Caki2 (cell line): ENCODE measurements at regions not wholly inside any gene's neighbourhood (a gene's known extent, or its start where the extent isn't known, plus 50 kb on each side); places are given as distances from the start of the nearest gene placed in this dataset.
A peak's percentile ranks its signal among the peaks of the same experiment; 100 is the strongest.

Source experiments
- DNase-seq: peaks from one replicate; pipeline ENCODE4 v3.0.0-alpha.2; 2015; ENCODE audit warnings: low read depth
- in situ Hi-C: cut with HindIII; loops from 2 replicates; pipeline ENCODE4 v1.10.0; 2016; ENCODE audit warnings: low sequenced_read_pairs, low pct_unique_long_range_greater_than_20kb, mixed read lengths

DNA sequence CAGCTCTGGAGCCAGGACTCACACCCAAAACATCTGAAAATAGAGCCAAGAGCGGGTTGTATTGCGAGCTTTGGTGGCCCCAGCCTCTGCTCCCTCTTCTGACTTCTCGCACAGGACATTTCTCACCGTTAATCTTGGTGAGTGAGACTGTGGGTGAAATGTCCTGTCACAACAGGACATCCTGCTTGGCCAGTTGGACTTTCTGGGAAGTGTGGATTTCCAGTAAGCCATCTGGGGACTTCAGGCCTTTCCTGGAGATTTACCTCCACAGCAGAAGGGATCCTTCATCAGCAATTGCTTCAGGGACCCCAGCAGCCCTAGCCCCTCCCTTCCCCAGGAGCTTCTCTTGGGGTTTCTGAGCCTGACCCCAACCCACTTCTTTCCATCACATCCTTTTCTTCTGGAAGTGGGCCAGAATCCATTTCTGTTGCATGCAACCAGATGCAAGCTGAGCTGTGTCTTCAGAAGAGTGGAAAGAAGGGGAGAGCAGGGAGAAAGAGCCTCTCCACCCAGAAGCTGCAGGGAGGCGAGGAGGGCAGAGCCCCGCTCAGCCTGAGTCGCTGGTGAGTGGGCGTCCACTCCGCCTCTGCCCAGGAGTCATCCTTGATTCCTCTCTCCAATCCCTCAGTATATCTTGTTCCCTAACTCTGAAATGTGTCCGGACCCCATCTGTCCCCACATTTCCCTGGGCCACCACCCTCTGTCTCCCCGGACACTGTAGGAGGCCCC, 50.3 kb upstream of the GADD45G start:
- no peak for DNase-seq
- in situ Hi-C loops = no loop called here

DNA sequence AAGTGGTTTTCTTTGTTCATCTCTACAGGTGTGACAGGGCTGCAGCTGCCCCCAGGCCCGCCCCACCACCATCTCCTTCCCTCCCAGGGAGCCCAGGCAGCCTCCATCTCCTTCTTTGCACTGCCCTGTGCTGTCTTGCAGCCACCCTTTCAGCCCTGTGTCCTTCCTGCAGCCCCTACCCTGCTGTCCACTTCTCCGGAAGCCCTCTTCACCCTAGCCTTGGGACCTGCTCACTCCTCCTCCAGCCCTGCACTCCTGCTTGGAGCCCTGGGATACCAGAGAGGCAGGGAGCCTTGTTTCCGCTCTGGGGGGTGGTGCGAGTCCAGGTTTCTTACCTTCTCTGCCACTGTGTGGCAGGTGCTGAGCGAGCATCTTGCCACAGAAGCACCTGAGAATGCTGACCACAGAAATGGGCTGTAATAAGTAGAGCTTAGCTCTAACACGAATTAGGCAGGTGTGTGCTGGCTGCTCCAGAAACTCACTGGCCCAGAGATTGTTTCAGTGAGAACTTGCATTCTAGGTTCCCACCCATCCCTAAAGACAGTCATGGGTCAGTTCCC, 51.3 kb upstream of the GADD45G start:
- in situ Hi-C loops = no loop called here
- DNase-seq = no peak

DNA sequence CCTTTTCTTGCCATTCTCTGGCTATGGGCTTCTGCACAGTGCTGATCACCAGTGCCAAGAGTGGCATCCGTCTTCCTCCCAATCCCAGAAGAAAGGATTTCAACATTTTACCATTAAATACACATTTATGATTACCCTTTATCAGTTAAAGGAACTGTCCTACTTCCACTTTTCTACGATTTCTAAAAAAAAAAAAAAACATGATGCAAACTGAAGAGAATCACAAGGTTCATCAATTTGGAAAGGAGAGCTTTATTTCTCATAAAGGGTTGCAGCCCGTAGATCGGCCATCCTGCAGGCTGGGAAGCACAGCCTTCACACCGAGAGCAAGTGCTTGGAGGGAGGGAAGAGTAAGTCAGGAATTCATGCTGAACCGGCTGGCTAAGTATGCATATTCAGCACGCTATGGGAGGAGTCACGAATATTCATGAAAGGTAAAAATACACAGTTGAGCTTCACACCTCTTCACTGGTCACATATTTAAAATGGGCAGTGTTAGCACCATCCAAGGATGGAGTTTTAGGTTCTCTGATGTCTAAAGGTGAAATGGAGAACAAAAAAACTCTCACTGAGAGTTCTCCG, 52.5 kb upstream of the SEMA4D start:
- DNase-seq = no peak
- in situ Hi-C loops = no loop called here

DNA sequence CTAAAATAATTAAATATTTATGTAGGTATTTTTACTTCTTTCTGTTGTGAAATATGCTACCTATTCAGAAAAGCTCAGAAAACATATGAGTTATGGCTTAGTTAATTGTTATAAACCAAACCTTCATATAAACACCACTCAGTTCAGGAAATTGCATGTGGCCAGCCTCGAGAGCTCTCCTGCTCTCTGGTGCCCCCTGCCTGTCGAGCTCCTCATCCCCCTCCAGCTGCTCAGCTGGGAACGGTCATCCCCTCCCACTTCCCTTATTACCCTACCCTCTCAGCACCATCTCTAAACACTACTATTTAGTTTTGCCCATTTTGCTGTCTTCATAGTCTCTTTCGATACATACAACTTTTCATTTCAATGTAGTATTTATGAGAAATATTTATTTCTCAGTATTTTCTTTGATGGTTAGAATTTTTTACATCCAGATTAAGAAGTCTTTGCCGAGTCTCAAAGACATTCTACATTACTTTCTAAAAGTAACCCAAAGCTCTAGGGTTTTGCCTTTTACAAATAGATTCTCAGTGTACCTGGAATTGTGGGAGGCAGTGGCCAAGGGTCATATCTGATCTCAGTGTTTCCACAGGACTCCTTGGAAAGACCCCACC, 51.2 kb upstream of the SEMA4D start:
- peak; percentile 41 for DNase-seq
- in situ Hi-C loops = no loop called here

DNA sequence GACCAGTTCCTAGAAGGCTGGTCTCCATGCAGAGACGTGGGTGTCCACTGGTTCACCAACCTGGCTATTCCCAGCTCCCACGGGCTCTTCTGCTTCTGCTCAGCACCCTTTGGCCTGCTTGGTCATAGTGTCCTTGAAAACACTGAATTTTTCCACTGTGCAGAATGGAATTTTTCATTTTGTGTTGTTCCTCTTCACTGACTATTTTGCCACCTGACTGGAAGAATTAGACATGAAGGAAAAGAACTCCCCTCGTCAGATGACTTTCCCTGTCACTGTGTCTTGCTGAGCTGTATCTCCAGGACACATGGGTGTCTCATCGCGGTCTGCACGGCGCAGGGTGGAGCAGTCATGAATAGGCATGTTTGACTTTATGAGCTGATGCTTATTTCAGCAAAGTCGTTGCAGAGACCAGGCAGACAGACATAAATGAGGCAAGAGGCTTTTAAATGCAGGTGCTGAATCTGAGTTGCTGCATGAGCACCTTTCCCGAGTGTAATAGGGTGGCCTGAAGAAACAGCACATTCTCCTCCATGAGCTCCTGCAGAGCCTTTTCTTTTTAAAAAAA, 50.2 kb upstream of the SEMA4D start:
- no peak for DNase-seq
- in situ Hi-C loops = no loop called here
